Small intestine (tissue), 7 donors: ENCODE measurements at regions not wholly inside any gene's neighbourhood (a gene's known extent, or its start where the extent isn't known, plus 50 kb on each side); places are given as distances from the start of the nearest gene placed in this dataset.
A peak's percentile ranks its signal among the peaks of the same experiment; 100 is the strongest.
"Not testable (repeated sequence)": the region's sequence is repeated elsewhere in the genome, so short reads cannot be mapped to it uniquely, and the experiment has no call there.

Source experiments
- DNase-seq, 2 donors: peaks; one replicate each; pipeline versions ENCODE4 v3.0.0 to v3.0.0-alpha.2; 2013
- FAIRE-seq: peaks from 2 replicates; lab custom pipeline; 2012; peaks lifted over from hg19 to GRCh38; lab: Jason Lieb, UNC
- H3K27ac ChIP-seq, 3 donors: one replicate each; pipeline ENCODE4 v1.5.1; 2013; ENCODE audit warnings: low read length in 2 of 3, mild to moderate bottlenecking in 2 of 3, control low read depth in 1 of 3, inconsistent platforms in 1 of 3, low read depth in 1 of 3, moderate library complexity in 1 of 3
- H3K27me3 ChIP-seq, 3 donors: one replicate each; pipeline ENCODE4 v1.6.1; 2013; ENCODE audit warnings: low read length in 3 of 3, inconsistent platforms in 1 of 3; ENCODE audit not compliant: control insufficient read depth in 3 of 3, insufficient read depth in 3 of 3
- H3K36me3 ChIP-seq, 3 donors: one replicate each; pipeline ENCODE4 v1.6.1; 2013; ENCODE audit warnings: low read length in 3 of 3, inconsistent platforms in 1 of 3, low read depth in 1 of 3, mild to moderate bottlenecking in 1 of 3, moderate library complexity in 1 of 3; ENCODE audit not compliant: control insufficient read depth in 3 of 3, insufficient read depth in 2 of 3
- H3K4me1 ChIP-seq, 3 donors: one replicate each; pipeline ENCODE4 v1.6.1; 2013; ENCODE audit warnings: low read length in 2 of 3, inconsistent platforms in 1 of 3, low read depth in 1 of 3, mild to moderate bottlenecking in 1 of 3, moderate library complexity in 1 of 3; ENCODE audit not compliant: control insufficient read depth in 3 of 3, insufficient read depth in 2 of 3
- H3K4me3 ChIP-seq, 3 donors: one replicate each; pipeline ENCODE4 v1.5.1; 2013; ENCODE audit warnings: low read length in 3 of 3, control low read depth in 1 of 3, inconsistent platforms in 1 of 3, low read depth in 1 of 3, mild to moderate bottlenecking in 1 of 3, moderate library complexity in 1 of 3
- H3K9me3 ChIP-seq, 2 donors: one replicate each; pipeline ENCODE4 v1.6.1; 2013; ENCODE audit warnings: low read depth in 1 of 2, low read length in 1 of 2; ENCODE audit not compliant: control insufficient read depth in 2 of 2, insufficient read depth in 1 of 2
- WGBS, 3 donors: extraction: QIAGEN DNeasy Blood & Tissue Kit; methylation state at CpG; one replicate each; pipeline ENCODE4 v1.1.7; 2013; 5-methylcytosine and 5-hydroxymethylcytosine counted together
- donor health status: healthy with polysubstance abuse.
- donor health status: control.
- donor health status: control.
- donor health status: Bipolar disorder and iron deficiency.
- donor health status: healthy.

DNA sequence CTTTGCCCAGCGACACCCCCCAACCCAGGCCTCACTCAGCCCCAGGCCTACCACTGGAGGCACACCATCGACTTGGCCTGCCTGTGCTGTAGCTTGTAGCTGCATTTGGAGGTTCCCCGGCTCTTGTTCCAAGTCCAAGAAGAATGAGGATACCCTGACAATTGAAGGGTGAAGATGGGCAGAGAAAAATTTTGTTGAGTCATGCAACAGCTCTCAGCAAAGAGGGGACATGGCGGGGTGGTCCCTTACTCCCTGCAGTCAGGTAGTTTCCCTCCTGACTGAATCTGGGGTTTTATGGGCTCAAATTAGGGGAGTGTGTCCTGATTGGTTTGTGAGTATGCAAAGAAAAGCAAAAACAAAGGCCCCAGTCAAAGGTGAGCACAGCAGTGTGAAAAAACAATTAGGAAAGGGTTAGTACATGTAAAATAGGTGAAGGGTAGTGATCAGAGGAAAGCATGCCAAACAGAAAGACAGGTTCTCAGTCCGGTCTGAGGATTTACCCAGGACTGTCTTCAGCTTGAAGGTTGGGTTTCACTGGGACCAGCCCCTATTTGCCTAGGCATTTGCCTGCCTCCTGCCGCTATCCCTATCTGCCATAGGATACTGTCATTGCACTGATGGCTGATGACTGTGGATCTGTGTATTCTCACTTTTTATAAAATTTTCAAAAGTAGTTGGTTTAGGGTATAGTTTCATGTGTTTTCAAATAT is 316.4 kb upstream of the RND3 start:
- Histone ChIP-seq H3K4me1 (no peaks in the 10 kb centered on the region), H3K27me3 (no peaks in the 10 kb centered on the region), H3K36me3 (no peaks in the 10 kb centered on the region), H3K27ac (no peak overlapping the region), H3K4me3 (no peak overlapping the region), H3K9me3 (no peaks in the 10 kb centered on the region)
- DNase-seq (no peak), FAIRE-seq (no peak)
- WGBS, 3 donors = 69 to 75% (median 72%) methylated on average over 6 of the region's 6 CpGs

DNA sequence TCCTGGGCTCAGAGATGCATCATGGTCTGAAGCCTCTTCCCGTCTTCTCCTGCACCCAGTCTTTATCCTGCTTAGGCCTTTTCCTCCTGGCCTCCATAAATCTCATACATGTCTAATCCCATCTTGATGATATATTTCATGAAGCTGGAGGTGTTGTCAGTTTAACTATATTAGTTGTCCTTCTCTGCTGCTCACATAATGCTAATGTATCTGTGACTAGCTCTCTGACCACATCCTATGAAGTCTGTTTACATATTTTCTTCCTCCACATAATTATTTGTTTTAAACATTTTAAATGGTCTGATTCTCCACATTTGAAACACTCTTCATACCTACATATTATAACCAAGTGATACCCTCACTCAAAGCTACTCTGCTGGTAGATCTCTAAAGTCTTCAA is 315.2 kb upstream of the RND3 start:
- Histone ChIP-seq H3K4me1 (no peaks in the 10 kb centered on the region), H3K36me3 (no peaks in the 10 kb centered on the region), H3K4me3 (no peak overlapping the region), H3K27ac (no peak overlapping the region), H3K9me3 (no peaks in the 10 kb centered on the region), H3K27me3 (no peaks in the 10 kb centered on the region)
- FAIRE-seq (no peak), DNase-seq (no peak)
- WGBS, 3 donors = 77 to 88% (median 84%) methylated on average over 1 of the region's 1 CpG

- H3K36me3 ChIP-seq, H3K4me3 ChIP-seq, FAIRE-seq, H3K4me1 ChIP-seq, H3K27me3 ChIP-seq, DNase-seq, H3K27ac ChIP-seq: not testable (repeated sequence)
- 58 to 68% (median 59%) methylated on average over 3 of the region's 3 CpGs for WGBS, 3 donors
- peaks cover 0 to 12% of the 10 kb centered on the region in 2 donors for H3K9me3 ChIP-seq
Observed at GRCh38 chr2:150796236-150796635, 308.8 kb upstream of the RND3 start.

GRCh38 chr2:150792780-150793300 is 305.4 kb upstream of the RND3 start:
- 72 to 81% (median 73%) methylated on average over 3 of the region's 3 CpGs for WGBS, 3 donors
- no peaks in the 10 kb centered on the region for H3K4me1 ChIP-seq
- no peaks in the 10 kb centered on the region for H3K27me3 ChIP-seq
- DNase-seq (no peak), FAIRE-seq (no peak)
- H3K4me3 ChIP-seq = no peak overlapping the region
- peaks cover 0 to 19% of the 10 kb centered on the region in 2 donors for H3K9me3 ChIP-seq
- H3K36me3 ChIP-seq = no peaks in the 10 kb centered on the region
- no peak overlapping the region for H3K27ac ChIP-seq

DNA sequence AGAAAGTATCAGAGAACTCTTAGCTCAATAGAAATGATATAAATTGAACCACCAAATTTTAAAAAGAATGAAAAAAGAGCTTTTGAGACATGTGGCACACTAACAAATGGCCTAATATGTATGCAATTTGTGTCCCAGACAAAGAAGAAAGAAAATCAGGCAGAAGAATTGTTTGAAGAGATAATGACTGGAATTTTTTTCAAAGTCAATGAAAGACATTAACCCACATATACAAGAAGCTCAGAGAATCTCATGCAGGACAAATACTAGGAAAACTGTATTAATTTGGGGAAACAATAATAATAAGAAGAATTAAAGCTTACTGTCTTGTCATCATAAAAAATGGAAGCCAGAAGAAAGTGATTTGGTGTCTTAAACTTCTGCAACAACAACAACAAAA is 304.1 kb upstream of the RND3 start:
- Histone ChIP-seq H3K27ac (no peak overlapping the region), H3K27me3 (no peaks in the 10 kb centered on the region), H3K36me3 (no peaks in the 10 kb centered on the region), H3K4me3 (no peak overlapping the region), H3K9me3 (peaks cover 0 to 19% of the 10 kb centered on the region in 2 donors), H3K4me1 (no peaks in the 10 kb centered on the region)
- DNase-seq (no peak), FAIRE-seq (no peak)

GRCh38 chr2:150789376-150789905 is 302.0 kb upstream of the RND3 start:
- FAIRE-seq (no peak), DNase-seq (no peak)
- Histone ChIP-seq H3K9me3 (peaks cover 0 to 19% of the 10 kb centered on the region in 2 donors), H3K27me3 (no peaks in the 10 kb centered on the region), H3K4me3 (no peak overlapping the region), H3K36me3 (no peaks in the 10 kb centered on the region), H3K4me1 (no peaks in the 10 kb centered on the region), H3K27ac (no peak overlapping the region)
- WGBS, 3 donors = 89 to 92% (median 90%) methylated on average over 2 of the region's 2 CpGs

- DNase-seq (no peak), FAIRE-seq (no peak)
- H3K4me3 ChIP-seq = no peak overlapping the region
- H3K9me3 ChIP-seq = peaks cover 0 to 19% of the 10 kb centered on the region in 2 donors
- no peaks in the 10 kb centered on the region for H3K36me3 ChIP-seq
- H3K4me1 ChIP-seq = no peaks in the 10 kb centered on the region
- 78 to 93% (median 87%) methylated on average over 3 of the region's 3 CpGs for WGBS, 3 donors
- no peaks in the 10 kb centered on the region for H3K27me3 ChIP-seq
- H3K27ac ChIP-seq = no peak overlapping the region
Observed at GRCh38 chr2:150788426-150789140, 301.1 kb upstream of the RND3 start.

DNA sequence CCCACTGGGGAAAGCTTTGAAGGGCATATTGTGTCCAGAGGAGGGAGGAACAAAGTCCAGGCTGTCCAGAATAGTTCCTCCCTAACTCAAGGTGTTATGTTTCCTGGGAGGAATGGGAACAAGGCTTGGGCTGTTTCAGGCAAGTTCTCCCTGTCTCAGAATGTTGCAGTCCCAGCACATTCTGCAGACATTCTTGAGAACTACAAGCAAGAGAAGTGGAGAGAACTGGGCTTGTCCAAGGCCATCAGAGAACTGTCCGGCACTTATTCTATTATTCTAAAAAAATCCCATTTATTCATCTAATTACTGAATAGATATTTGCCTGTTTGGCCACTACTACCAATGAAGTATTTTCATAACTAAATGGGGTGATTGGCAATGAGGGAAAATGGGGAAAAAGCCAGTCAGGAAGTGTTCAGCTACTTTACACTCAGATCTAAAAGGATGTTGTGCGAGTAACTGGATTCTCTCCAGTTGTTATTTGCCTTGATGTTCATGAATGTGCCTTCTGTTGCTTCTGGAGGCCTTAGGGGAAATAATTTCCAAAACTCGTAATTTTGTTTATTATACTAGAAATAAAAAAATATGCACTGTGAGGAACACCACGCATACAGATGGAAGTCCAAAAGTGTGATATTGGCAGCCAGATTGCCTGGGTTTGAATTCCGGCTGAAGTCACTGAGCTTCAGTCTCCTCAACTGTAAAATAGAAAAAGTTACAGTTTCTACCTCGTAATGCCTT is 300.1 kb upstream of the RND3 start:
- H3K4me3 ChIP-seq = no peak overlapping the region
- 66 to 85% (median 75%) methylated on average over 6 of the region's 6 CpGs for WGBS, 3 donors
- H3K27me3 ChIP-seq = no peaks in the 10 kb centered on the region
- no peaks in the 10 kb centered on the region for H3K4me1 ChIP-seq
- DNase-seq = peak in 1 of 2 donors; percentile 16
- H3K9me3 ChIP-seq = peaks cover 0 to 10% of the 10 kb centered on the region in 2 donors
- H3K36me3 ChIP-seq = no peaks in the 10 kb centered on the region
- no peak overlapping the region for H3K27ac ChIP-seq
- FAIRE-seq = no peak
